ENCODE measurements at regions not wholly inside any gene's neighbourhood (a gene's known extent, or its start where the extent isn't known, plus 50 kb on each side); places are given as distances from the start of the nearest gene placed in this dataset.

DNA sequence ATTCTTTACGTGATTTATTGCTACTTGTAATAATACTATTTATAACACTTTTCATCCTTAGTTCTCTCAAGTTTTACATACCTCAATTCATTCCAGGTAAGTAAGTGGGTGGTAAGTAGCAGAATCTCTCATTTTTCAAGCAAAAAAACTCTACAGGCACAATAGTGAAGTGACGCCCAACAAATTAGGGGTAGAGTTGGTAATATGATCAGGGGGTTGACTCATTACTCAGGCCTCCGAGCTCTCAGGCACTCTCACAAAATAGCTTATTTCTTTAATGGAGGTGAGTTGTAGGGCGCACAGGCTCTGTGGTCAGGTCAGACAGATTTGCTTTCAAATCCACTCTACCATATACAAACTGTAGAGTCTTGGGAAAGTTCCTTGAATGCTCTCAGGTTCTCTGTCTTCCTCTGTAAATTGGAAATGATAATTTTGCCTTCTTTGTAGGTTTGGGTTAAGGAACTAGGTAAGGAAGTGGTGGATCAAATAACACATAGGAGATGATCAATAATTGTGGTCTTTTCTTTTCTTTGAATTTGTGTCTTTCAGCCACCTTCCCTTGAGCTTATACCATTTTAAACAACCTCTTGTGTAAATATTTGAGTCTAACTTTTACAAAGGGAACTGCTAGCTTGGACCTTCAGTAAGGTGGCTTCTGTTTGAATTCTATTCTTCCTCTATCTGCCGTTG lies 134.9 kb upstream of the LEF1 start:
- TF ChIP-seq CTCF (conservative IDR thresholded peaks at IDR 0.05; ENCODE audit: low read depth, low read length): no peak
- no peak overlapping the region for H3K4me3 ChIP-seq (ENCODE audit: low read length)
- peak; percentile 18 for DNase-seq (ENCODE audit: low read depth)

GRCh38 chr4:108301545-108302251 lies 133.0 kb upstream of the LEF1 start:
- no peak for DNase-seq (ENCODE audit: low read depth)
- H3K4me3 ChIP-seq (ENCODE audit: low read length): no peak overlapping the region
- no peak for TF ChIP-seq CTCF (conservative IDR thresholded peaks at IDR 0.05; ENCODE audit: low read depth, low read length)

- no peak overlapping the region for H3K4me3 ChIP-seq (ENCODE audit: low read length)
- no peak for DNase-seq (ENCODE audit: low read depth)
- no peak for TF ChIP-seq CTCF (conservative IDR thresholded peaks at IDR 0.05; ENCODE audit: low read depth, low read length)
These were observed 128.9 kb upstream of the LEF1 start for GRCh38 chr4:108297605-108298004.

GRCh38 chr4:108292229-108292628 lies 123.5 kb upstream of the LEF1 start:
- H3K4me3 ChIP-seq (ENCODE audit: low read length): no peak overlapping the region
- no peak for TF ChIP-seq CTCF (conservative IDR thresholded peaks at IDR 0.05; ENCODE audit: low read depth, low read length)
- no peak for DNase-seq (ENCODE audit: low read depth)

GRCh38 chr4:108291137-108291536 lies 122.4 kb upstream of the LEF1 start:
- H3K4me3 ChIP-seq (ENCODE audit: low read length): no peak overlapping the region
- TF ChIP-seq CTCF (conservative IDR thresholded peaks at IDR 0.05; ENCODE audit: low read depth, low read length): no peak
- no peak for DNase-seq (ENCODE audit: low read depth)

DNA sequence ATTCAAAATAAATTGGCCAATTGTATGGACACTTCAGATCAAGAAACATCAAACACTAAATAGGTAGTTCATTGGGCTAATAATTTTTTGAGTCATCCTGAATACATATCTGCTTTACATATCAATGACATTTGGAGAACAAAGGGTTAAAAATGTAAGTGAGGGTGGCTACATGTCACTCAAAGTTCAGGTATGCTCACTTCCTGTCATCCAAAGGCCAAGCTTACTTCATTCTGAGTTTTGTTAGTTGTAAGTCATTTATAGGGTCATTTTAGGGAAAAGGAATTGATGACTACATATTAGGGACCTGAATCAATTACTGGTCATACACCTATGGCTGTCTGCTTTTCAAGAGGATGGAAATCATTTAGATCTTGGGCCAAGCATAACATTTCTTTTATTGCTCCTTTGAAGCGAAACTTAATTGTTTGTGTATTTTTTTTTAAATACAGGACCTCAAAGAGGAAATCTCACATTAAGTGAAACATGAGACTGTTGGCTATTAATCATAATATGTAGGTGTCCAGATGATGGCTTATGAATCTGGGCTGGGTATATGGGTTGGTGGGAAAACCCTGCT lies 119.2 kb upstream of the LEF1 start:
- TF ChIP-seq CTCF (conservative IDR thresholded peaks at IDR 0.05; ENCODE audit: low read depth, low read length): no peak
- no peak for DNase-seq (ENCODE audit: low read depth)
- no peak overlapping the region for H3K4me3 ChIP-seq (ENCODE audit: low read length)
